ENCODE measurements at regions not wholly inside any gene's neighbourhood (a gene's known extent, or its start where the extent isn't known, plus 50 kb on each side); places are given as distances from the start of the nearest gene placed in this dataset.

GRCh38 chr5:10866913-10867312 lies 105.9 kb upstream of the DAP start:
- Histone ChIP-seq H3K36me3 (ENCODE audit: control insufficient read depth in 2 of 2, insufficient read depth in 2 of 2, low read length in 1 of 2) (no peaks in the 10 kb centered on the region), H3K27ac (ENCODE audit: low read depth in 1 of 2, low read length in 1 of 2) (no peak overlapping the region), H3K4me1 (ENCODE audit: control insufficient read depth in 2 of 2, insufficient read depth in 2 of 2, low read length in 2 of 2) (no peaks in the 10 kb centered on the region), H3K4me3 (ENCODE audit: low read length in 2 of 2) (no peak overlapping the region), H3K27me3 (ENCODE audit: control insufficient read depth in 2 of 2, insufficient read depth in 1 of 2, low read length in 1 of 2) (no peaks in the 10 kb centered on the region), H3K9me3 (ENCODE audit: control insufficient read depth in 2 of 2, insufficient read depth in 1 of 2, low read length in 1 of 2) (no peaks in the 10 kb centered on the region)
- DNase-seq (ENCODE audit: low read depth in 6 of 9, low spot score in 9 of 9), result no peak
- WGBS, result 64% methylated on average over 4 of the region's 4 CpGs

GRCh38 chr5:10863763-10864383 lies 102.8 kb upstream of the DAP start:
- Histone ChIP-seq H3K27me3 (ENCODE audit: control insufficient read depth in 2 of 2, insufficient read depth in 1 of 2, low read length in 1 of 2) (peaks cover 0 to under 1% of the 10 kb centered on the region in 2 donors), H3K9me3 (ENCODE audit: control insufficient read depth in 2 of 2, insufficient read depth in 1 of 2, low read length in 1 of 2) (no peaks in the 10 kb centered on the region), H3K4me3 (ENCODE audit: low read length in 2 of 2) (no peak overlapping the region), H3K27ac (ENCODE audit: low read depth in 1 of 2, low read length in 1 of 2) (no peak overlapping the region), H3K36me3 (ENCODE audit: control insufficient read depth in 2 of 2, insufficient read depth in 2 of 2, low read length in 1 of 2) (no peaks in the 10 kb centered on the region), H3K4me1 (ENCODE audit: control insufficient read depth in 2 of 2, insufficient read depth in 2 of 2, low read length in 2 of 2) (no peaks in the 10 kb centered on the region)
- peak in 8 of 9 donors; percentile 18 to 62 (median 32) for DNase-seq (ENCODE audit: low read depth in 6 of 9, low spot score in 9 of 9)
- WGBS, result 67% methylated on average over 15 of the region's 15 CpGs

- WGBS, result 99% methylated on average over 1 of the region's 1 CpG
- Histone ChIP-seq H3K4me1 (ENCODE audit: control insufficient read depth in 2 of 2, insufficient read depth in 2 of 2, low read length in 2 of 2) (no peaks in the 10 kb centered on the region), H3K9me3 (ENCODE audit: control insufficient read depth in 2 of 2, insufficient read depth in 1 of 2, low read length in 1 of 2) (no peaks in the 10 kb centered on the region), H3K27me3 (ENCODE audit: control insufficient read depth in 2 of 2, insufficient read depth in 1 of 2, low read length in 1 of 2) (peaks cover 0 to 9% of the 10 kb centered on the region in 2 donors), H3K36me3 (ENCODE audit: control insufficient read depth in 2 of 2, insufficient read depth in 2 of 2, low read length in 1 of 2) (no peaks in the 10 kb centered on the region), H3K4me3 (ENCODE audit: low read length in 2 of 2) (no peak overlapping the region), H3K27ac (ENCODE audit: low read depth in 1 of 2, low read length in 1 of 2) (no peak overlapping the region)
- DNase-seq (ENCODE audit: low read depth in 6 of 9, low spot score in 9 of 9), result no peak
Measured at GRCh38 chr5:10862085-10862484, 101.1 kb upstream of the DAP start.

GRCh38 chr5:10861423-10861790 lies 100.4 kb upstream of the DAP start:
- no peaks in the 10 kb centered on the region for H3K36me3 ChIP-seq (ENCODE audit: control insufficient read depth in 2 of 2, insufficient read depth in 2 of 2, low read length in 1 of 2)
- 94% methylated on average over 3 of the region's 3 CpGs for WGBS
- DNase-seq (ENCODE audit: low read depth in 6 of 9, low spot score in 9 of 9), result no peak
- H3K27me3 ChIP-seq (ENCODE audit: control insufficient read depth in 2 of 2, insufficient read depth in 1 of 2, low read length in 1 of 2), result peaks cover 0 to 9% of the 10 kb centered on the region in 2 donors
- H3K27ac ChIP-seq (ENCODE audit: low read depth in 1 of 2, low read length in 1 of 2), result no peak overlapping the region
- H3K4me1 ChIP-seq (ENCODE audit: control insufficient read depth in 2 of 2, insufficient read depth in 2 of 2, low read length in 2 of 2), result no peaks in the 10 kb centered on the region
- H3K4me3 ChIP-seq (ENCODE audit: low read length in 2 of 2), result no peak overlapping the region
- no peaks in the 10 kb centered on the region for H3K9me3 ChIP-seq (ENCODE audit: control insufficient read depth in 2 of 2, insufficient read depth in 1 of 2, low read length in 1 of 2)

GRCh38 chr5:10860645-10861422 lies 99.8 kb upstream of the DAP start:
- Histone ChIP-seq H3K9me3 (ENCODE audit: control insufficient read depth in 2 of 2, insufficient read depth in 1 of 2, low read length in 1 of 2) (no peaks in the 10 kb centered on the region), H3K27ac (ENCODE audit: low read depth in 1 of 2, low read length in 1 of 2) (no peak overlapping the region), H3K27me3 (ENCODE audit: control insufficient read depth in 2 of 2, insufficient read depth in 1 of 2, low read length in 1 of 2) (peaks cover 0 to 9% of the 10 kb centered on the region in 2 donors), H3K36me3 (ENCODE audit: control insufficient read depth in 2 of 2, insufficient read depth in 2 of 2, low read length in 1 of 2) (no peaks in the 10 kb centered on the region), H3K4me3 (ENCODE audit: low read length in 2 of 2) (no peak overlapping the region), H3K4me1 (ENCODE audit: control insufficient read depth in 2 of 2, insufficient read depth in 2 of 2, low read length in 2 of 2) (no peaks in the 10 kb centered on the region)
- DNase-seq (ENCODE audit: low read depth in 6 of 9, low spot score in 9 of 9), result no peak
- 93% methylated on average over 4 of the region's 4 CpGs for WGBS

GRCh38 chr5:10860196-10860543 lies 99.1 kb upstream of the DAP start:
- H3K4me1 ChIP-seq (ENCODE audit: control insufficient read depth in 2 of 2, insufficient read depth in 2 of 2, low read length in 2 of 2), result no peaks in the 10 kb centered on the region
- no peaks in the 10 kb centered on the region for H3K9me3 ChIP-seq (ENCODE audit: control insufficient read depth in 2 of 2, insufficient read depth in 1 of 2, low read length in 1 of 2)
- WGBS, result 93% methylated on average over 9 of the region's 9 CpGs
- no peak for DNase-seq (ENCODE audit: low read depth in 6 of 9, low spot score in 9 of 9)
- no peak overlapping the region for H3K27ac ChIP-seq (ENCODE audit: low read depth in 1 of 2, low read length in 1 of 2)
- no peaks in the 10 kb centered on the region for H3K36me3 ChIP-seq (ENCODE audit: control insufficient read depth in 2 of 2, insufficient read depth in 2 of 2, low read length in 1 of 2)
- H3K27me3 ChIP-seq (ENCODE audit: control insufficient read depth in 2 of 2, insufficient read depth in 1 of 2, low read length in 1 of 2), result peaks cover 0 to 9% of the 10 kb centered on the region in 2 donors
- H3K4me3 ChIP-seq (ENCODE audit: low read length in 2 of 2), result no peak overlapping the region

GRCh38 chr5:10859393-10860195 lies 98.6 kb upstream of the DAP start:
- H3K4me1 ChIP-seq (ENCODE audit: control insufficient read depth in 2 of 2, insufficient read depth in 2 of 2, low read length in 2 of 2), result no peaks in the 10 kb centered on the region

GRCh38 chr5:10858945-10859344 lies 97.9 kb upstream of the DAP start:
- WGBS, result 95% methylated on average over 9 of the region's 9 CpGs
- DNase-seq (ENCODE audit: low read depth in 6 of 9, low spot score in 9 of 9), result no peak
- no peaks in the 10 kb centered on the region for H3K4me1 ChIP-seq (ENCODE audit: control insufficient read depth in 2 of 2, insufficient read depth in 2 of 2, low read length in 2 of 2)
- no peak overlapping the region for H3K4me3 ChIP-seq (ENCODE audit: low read length in 2 of 2)
- no peaks in the 10 kb centered on the region for H3K9me3 ChIP-seq (ENCODE audit: control insufficient read depth in 2 of 2, insufficient read depth in 1 of 2, low read length in 1 of 2)
- H3K36me3 ChIP-seq (ENCODE audit: control insufficient read depth in 2 of 2, insufficient read depth in 2 of 2, low read length in 1 of 2), result no peaks in the 10 kb centered on the region
- H3K27ac ChIP-seq (ENCODE audit: low read depth in 1 of 2, low read length in 1 of 2), result no peak overlapping the region
- H3K27me3 ChIP-seq (ENCODE audit: control insufficient read depth in 2 of 2, insufficient read depth in 1 of 2, low read length in 1 of 2), result peaks cover 0 to 9% of the 10 kb centered on the region in 2 donors

More at GRCh38 chr5:10859393-10860195, 98.6 kb upstream of the DAP start:
- H3K9me3 ChIP-seq (ENCODE audit: control insufficient read depth in 2 of 2, insufficient read depth in 1 of 2, low read length in 1 of 2), result no peaks in the 10 kb centered on the region
- H3K27me3 ChIP-seq (ENCODE audit: control insufficient read depth in 2 of 2, insufficient read depth in 1 of 2, low read length in 1 of 2), result peaks cover 0 to 9% of the 10 kb centered on the region in 2 donors
- WGBS, result 96% methylated on average over 15 of the region's 15 CpGs
- H3K4me3 ChIP-seq (ENCODE audit: low read length in 2 of 2), result no peak overlapping the region
- DNase-seq (ENCODE audit: low read depth in 6 of 9, low spot score in 9 of 9), result no peak
- H3K27ac ChIP-seq (ENCODE audit: low read depth in 1 of 2, low read length in 1 of 2), result no peak overlapping the region
- no peaks in the 10 kb centered on the region for H3K36me3 ChIP-seq (ENCODE audit: control insufficient read depth in 2 of 2, insufficient read depth in 2 of 2, low read length in 1 of 2)

- Histone ChIP-seq H3K4me1 (ENCODE audit: control insufficient read depth in 2 of 2, insufficient read depth in 2 of 2, low read length in 2 of 2) (no peaks in the 10 kb centered on the region), H3K27ac (ENCODE audit: low read depth in 1 of 2, low read length in 1 of 2) (no peak overlapping the region), H3K9me3 (ENCODE audit: control insufficient read depth in 2 of 2, insufficient read depth in 1 of 2, low read length in 1 of 2) (no peaks in the 10 kb centered on the region), H3K27me3 (ENCODE audit: control insufficient read depth in 2 of 2, insufficient read depth in 1 of 2, low read length in 1 of 2) (peaks cover 0 to 9% of the 10 kb centered on the region in 2 donors), H3K36me3 (ENCODE audit: control insufficient read depth in 2 of 2, insufficient read depth in 2 of 2, low read length in 1 of 2) (no peaks in the 10 kb centered on the region), H3K4me3 (ENCODE audit: low read length in 2 of 2) (no peak overlapping the region)
- no peak for DNase-seq (ENCODE audit: low read depth in 6 of 9, low spot score in 9 of 9)
- 32% methylated on average over 5 of the region's 5 CpGs for WGBS
Measured at GRCh38 chr5:10858307-10858706, 97.3 kb upstream of the DAP start.
